Hepatocyte (in vitro differentiated cells): ENCODE measurements at regions not wholly inside any gene's neighbourhood (a gene's known extent, or its start where the extent isn't known, plus 50 kb on each side); places are given as distances from the start of the nearest gene placed in this dataset.

Experiments used
- EZH2 ChIP-seq: fragments of 200-600 bp; sonication (generic); IDR thresholded peaks from 2 replicates; pipeline ENCODE4 v1.6.1; 2016; ENCODE audit warnings: antibody characterized with exemption, mild to moderate bottlenecking, borderline replicate concordance
- EZH2phosphoT487 ChIP-seq: fragments of 200-600 bp; sonication (generic); IDR thresholded peaks from one replicate; pipeline ENCODE4 v1.6.1; 2018; ENCODE audit warnings: antibody characterized with exemption, mild to moderate bottlenecking, low read depth, moderate library complexity; ENCODE audit not compliant: unreplicated experiment, severe bottlenecking
- TF ChIP-seq, protein P1 (sequence below): fragments of 200-600 bp; sonication (generic); IDR thresholded peaks from 2 replicates; pipeline ENCODE4 v1.5.1; 2016; ENCODE audit warnings: antibody characterized with exemption, mild to moderate bottlenecking; ENCODE audit not compliant: poor library complexity

DNA sequence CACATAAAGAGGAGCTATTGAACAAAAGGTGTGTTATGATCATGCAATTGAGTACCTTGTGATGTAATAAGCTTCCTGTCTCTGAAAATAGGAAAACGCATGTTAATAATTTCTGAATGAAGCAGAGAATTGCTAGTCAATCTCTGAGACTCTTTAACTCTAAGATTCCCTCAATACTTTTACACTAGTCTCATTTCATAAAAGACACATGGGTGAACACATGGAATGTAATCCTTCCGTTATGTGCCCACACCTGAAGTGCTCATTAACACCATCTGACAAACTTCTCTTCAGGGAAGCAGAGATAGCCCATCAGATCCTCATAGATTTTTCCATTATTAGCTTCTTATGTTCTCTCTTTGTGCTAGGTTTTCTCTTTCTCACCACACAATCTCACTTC is 182.4 kb downstream of the TLR4 start:
- TF ChIP-seq, protein P1, sequence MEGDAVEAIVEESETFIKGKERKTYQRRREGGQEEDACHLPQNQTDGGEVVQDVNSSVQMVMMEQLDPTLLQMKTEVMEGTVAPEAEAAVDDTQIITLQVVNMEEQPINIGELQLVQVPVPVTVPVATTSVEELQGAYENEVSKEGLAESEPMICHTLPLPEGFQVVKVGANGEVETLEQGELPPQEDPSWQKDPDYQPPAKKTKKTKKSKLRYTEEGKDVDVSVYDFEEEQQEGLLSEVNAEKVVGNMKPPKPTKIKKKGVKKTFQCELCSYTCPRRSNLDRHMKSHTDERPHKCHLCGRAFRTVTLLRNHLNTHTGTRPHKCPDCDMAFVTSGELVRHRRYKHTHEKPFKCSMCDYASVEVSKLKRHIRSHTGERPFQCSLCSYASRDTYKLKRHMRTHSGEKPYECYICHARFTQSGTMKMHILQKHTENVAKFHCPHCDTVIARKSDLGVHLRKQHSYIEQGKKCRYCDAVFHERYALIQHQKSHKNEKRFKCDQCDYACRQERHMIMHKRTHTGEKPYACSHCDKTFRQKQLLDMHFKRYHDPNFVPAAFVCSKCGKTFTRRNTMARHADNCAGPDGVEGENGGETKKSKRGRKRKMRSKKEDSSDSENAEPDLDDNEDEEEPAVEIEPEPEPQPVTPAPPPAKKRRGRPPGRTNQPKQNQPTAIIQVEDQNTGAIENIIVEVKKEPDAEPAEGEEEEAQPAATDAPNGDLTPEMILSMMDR, result no peak
- TF ChIP-seq EZH2 (no peak), EZH2phosphoT487 (no peak)
